H4 (cell line): ENCODE measurements at regions not wholly inside any gene's neighbourhood (a gene's known extent, or its start where the extent isn't known, plus 50 kb on each side); places are given as distances from the start of the nearest gene placed in this dataset.
A peak's percentile ranks its signal among the peaks of the same experiment; 100 is the strongest.
"Not testable (repeated sequence)": the region's sequence is repeated elsewhere in the genome, so short reads cannot be mapped to it uniquely, and the experiment has no call there.

Experiments
- DNase-seq: peaks from one replicate; pipeline ENCODE4 v3.0.0-alpha.2; 2015; ENCODE audit warnings: low spot score

DNA sequence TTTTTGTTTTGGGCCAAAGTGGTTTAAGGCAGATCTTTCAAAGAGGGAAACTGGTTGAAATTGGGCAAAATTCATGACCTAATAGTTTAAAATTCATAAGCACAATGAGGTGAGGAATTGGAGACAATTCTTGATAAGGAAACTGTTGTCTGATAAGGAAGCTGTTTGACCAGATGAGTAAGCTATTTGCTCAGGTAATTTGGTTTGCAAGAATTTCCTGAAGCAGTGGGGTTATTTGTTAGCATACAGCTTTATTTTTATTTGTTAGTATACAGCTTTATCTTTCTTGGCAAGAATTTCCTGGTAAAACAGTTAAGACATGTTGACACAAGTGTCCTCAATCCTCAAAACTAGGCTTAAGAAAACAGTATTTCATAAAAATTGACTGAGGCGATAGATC, 559.0 kb downstream of the GALC start:
- DNase-seq = no peak

DNA sequence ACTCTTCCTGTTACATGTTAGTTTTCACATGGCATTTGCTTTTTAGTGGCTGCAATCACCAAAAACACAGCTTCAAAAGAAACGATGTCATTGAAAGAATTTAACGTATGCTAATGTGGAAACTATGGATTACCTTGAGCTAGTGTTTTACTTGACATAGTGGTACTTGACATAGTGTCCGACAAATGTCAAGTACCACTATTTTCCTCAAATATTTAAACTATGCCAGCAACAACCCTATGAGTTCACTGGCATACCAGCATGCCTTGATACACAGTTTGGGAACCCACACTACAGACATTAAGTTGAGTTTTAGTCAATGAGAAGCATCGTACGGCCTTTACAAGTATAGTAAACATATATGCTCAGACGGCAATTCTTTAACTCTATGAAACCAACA, 560.3 kb downstream of the GALC start:
- DNase-seq = no peak

DNA sequence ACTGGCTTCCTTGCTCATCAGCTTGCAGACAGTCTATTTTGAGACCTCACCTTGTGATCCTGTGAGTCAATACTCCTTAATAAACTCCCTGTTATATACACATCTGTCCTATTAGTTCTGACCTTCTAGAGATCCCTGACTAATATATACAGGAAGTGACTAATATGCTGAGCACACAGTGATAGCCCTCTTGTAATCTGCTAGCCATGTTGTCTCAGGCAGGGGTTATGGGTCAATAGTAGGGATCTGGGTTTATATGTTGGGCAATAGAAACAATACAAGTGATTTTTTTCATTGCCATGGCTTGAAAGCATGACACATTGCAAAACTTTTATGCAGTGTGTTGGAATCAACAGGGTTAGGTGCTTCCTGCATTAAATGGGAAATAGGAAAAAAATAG, 562.2 kb downstream of the GALC start:
- DNase-seq = no peak

DNA sequence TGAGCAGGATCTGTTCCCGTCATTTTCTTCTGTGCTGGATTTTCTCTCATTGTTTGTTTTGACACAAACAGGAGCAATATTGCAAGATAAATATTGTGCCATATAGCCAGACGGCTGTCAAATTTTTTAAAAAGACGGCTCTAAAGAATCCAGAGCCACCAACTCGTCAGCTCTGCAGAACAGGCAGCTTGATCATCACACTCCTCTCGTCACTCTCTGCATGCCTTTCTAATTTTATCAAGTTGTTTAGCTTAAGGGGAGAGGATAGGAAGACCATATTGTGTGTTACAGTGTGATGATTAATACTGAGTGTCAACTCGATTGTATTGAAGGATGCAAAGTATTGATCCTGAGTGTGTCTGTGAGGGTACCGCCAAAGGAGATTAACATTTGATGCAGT, 562.8 kb downstream of the GALC start:
- no peak for DNase-seq

DNA sequence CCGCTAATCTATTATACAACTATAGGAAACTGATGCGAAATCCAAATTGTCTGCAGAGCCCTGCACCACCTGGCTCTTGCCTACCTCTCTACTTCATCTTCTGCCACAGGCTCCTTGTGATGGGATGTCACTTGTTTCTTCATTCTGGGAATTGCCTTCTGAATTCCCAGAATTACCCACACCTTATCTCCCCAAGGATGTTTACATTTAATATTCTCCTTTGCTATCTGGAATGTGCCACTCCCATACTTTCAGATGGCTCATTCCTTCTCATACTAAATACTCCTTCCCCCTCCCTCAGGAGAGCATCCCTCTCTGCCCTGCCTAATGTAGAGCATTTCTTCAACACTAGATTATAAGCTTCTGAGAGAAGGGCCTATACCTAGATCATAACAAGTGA, 573.1 kb downstream of the GALC start:
- no peak for DNase-seq

DNA sequence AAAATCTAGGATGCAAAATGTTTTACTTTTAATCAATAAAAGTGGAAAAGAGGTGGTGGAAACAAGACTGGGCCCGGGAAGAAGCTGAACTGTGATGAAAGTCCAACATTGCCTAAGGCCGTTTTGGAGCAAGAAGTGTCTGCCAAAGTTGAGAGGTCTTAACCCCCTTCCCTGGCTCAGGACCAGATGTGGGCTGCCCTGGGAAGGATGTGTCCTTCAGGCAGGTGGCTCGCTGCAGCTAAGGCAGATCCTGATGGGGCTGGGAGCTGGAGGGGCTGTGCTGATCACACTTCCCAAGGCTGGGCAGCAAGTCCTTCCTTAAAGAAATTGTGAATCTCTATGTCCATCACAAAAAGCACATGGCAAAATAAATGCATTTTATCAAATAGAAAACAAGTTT, 581.6 kb downstream of the GALC start:
- no peak for DNase-seq

DNA sequence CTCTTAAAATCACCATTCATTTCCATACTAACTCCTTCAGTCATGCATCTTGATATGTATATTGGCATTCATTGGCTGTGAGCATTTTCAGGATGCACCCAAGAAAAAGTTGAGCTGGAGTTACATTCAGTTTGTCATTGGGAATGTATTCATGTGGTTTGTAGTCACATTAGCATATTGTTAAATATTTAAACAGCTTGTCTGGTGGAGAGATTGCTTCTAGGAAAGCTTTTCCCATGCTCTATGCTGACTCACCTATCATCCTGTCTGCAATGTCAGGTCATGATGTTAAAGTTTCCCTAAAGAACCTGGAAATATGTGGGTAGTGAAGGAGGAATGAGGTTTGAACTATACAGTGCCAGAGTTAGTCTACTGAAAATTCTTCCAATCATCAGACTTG, 583.6 kb downstream of the GALC start:
- no peak for DNase-seq

DNA sequence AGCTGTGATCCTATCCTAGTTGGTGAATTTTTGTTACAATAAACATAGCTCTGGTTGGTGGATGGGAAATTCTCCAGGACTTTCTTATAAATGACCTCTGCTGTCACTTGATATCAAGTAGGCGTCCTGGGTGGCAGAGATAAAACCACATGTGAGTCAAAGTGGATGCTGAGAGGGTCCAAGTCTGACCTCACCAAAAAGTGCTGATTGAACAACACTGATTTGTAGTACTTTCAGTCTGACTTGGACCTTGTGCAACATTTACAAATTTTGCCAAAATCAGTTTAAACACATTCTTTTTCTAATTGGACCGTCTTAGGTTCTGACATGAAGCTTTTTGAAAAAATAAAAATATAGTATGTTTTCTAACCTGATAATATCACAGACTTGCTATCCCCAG, 585.6 kb downstream of the GALC start:
- DNase-seq = no peak

DNA sequence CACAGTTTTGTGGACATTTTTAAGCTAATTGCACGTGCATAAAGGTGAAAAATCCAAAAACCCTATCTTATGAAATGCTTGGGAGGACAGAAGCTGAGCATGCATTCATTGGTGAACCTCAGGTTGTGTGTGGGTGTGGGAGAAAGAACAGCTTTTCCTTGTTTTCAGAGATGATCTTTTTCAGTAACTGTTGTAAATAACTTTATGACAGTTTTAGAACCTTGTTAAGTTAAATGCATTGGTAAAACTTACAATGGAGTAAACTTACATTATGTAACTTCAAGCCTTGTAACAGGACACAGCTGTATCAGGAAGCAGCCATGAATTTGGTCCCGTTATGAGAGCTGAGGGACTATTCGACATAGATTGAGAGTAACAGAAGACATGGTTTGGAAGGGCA, 587.4 kb downstream of the GALC start:
- no peak for DNase-seq

DNA sequence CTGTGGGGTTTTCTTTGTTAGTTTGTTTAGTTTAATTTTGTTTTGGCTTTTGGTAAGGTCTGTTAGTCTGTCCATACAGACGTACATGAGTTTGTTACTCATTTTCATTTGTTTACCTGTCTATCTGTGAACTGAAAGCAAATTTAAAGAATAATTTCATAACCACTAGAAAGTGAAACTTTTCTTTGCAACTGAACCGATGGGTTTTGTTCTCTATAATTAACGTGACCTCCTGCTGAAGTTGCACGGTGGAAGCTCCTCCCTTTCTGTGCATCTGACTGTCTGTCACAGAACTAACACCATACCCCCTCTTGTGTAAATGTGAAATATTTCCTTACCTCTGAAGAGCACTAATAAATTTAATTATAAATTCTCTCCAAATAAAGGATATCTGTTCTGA, 595.5 kb downstream of the GALC start:
- DNase-seq = peak; percentile 7

DNA sequence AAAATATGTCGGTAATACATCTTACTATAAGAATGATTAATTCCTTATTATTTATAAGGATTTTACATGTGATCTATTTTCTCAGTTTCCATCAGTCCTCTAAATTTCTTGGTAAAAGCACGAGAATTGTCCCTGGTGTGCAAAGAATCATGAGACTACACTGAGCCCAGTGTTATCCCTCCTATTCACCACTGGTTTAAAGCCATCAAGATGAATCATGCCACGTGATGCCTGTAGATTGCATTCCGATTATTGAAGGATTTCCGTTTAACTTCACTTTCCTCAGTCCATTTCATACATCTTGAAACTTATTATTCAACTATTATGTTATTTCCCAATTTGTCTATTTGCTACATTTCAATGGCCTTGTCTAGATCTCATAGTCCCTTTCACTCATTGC, 601.9 kb downstream of the GALC start:
- no peak for DNase-seq

DNA sequence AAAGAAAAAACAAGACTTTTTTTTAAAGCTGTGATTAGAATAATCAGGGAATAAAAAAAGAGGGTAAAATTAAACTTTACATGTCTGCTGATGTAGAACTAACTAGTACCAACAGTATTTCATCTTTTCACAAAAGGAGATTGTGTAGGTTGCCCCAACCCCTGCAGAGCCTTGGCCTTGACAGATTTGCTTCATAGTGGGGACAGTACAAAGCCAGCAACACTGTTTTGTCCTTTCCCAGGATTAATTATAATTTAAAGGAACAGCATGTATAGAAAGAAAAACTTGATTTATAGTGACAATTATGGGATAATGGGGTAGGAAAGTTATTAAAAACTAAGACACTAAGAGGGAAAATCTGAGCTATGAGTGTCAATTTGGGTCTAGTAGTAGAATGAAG, 604.0 kb downstream of the GALC start:
- no peak for DNase-seq

DNA sequence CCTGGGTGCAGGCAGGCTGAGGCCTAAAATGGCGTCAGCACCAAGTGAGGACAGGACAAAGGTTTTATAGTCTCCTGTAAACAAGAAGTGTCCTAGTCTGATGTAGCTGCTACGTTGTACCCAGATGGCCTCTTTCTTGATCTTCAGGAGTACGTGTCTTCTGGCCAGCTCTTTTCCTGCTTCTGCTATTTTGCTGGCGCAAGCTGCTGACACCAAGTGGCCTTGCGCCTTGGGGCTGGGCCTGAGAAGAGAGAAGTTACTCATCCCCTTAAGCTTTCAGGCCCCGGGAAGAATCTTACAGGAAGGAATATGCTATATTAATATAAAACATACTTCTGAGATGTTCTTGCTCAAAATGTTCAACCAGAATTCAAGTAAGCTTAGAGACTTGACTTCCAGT, 605.2 kb downstream of the GALC start:
- no peak for DNase-seq

DNA sequence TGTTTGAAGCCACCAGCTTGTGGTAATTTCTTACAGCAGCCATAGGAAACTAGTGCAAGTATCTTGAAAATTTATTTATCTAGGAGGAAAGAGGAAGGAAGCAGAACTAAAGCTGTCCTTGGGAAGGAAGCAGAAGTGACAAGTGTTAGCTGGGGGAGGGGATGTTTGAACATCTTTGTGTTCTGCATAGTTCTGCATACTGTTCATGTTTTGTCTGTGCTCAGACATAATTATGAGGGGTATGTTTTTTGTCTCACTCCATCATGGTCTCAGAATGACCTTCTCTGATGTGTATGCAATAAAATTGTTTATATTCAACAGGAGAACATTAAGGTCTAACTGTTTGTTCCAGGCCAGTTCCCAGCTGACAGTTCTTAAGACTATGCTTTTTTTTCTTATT, 606.5 kb downstream of the GALC start:
- DNase-seq = no peak

DNA sequence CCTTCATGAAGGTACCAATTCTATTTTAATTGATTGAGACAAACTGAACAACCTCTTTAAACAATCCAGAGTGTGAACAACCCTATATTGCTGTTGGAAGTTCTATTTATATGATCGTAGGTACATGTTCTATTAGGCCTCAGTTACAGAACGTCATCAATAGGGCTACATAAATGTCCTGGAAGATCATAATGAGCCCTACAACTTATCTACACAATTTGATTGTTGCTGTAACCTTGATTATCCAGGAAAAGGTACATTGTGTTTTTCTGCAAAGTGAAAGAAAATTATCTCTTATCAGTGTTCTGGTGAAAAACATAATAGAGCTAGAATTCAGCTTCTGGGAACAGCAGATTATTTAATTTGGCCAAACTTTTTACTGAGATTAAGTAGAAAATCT, 612.9 kb downstream of the GALC start:
- no peak for DNase-seq

DNA sequence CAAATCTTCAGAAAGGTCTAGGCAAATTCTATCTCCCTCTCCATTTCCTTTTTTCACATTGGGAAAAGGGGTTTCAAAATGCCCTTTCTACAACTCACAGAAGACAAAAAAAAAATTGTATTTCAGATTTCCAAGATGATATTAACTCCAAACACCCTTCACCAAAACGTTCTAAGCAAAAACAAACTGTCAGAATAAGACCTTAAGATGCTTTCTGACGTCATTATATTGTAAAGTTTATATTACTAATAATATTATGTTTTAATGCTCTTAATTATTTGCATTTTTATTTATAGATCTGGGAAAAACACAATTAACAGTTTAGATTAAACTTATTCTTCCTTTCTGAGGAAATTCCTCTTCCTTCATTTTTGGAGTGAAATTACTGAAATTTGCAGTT, 624.2 kb downstream of the GALC start:
- no peak for DNase-seq

DNA sequence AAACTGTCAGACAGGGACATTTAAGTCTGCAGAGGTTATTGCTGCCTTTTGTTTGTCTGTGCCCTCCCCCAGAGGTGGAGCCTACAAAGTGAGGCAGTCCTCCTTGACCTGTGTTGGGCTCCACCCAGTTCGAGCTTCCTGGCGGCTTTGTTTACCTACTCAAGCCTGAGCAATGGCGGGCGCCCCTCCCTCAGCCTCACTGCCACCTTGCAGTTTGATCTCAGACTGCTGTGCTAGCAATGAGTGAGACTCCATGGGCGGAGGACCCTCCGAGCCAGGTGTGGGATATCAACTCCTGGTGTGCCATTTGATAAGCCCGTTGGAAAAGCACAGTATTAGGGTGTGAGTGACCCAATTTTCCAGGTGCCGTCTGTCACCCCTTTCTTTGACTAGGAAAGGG, 632.7 kb downstream of the GALC start:
- DNase-seq = not testable (repeated sequence)

DNA sequence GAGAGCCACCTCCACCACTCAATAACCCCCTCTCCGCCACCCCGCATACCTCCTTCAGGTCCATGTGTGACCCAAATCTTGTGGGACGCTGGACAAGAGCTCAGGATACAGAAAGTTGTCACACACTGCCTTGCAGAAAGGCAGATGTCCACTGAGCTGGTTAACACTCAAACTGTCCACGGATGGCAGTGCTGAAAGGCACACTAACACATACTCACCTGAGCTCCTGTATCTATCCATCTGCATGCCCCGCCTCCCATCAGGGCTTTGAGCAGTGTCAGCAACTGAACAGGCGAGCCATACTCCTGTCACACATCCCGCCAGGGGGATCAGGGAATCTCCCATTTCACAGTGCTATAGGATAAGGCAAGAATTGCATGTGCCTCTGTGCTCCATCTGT, 642.0 kb downstream of the GALC start:
- no peak for DNase-seq

DNA sequence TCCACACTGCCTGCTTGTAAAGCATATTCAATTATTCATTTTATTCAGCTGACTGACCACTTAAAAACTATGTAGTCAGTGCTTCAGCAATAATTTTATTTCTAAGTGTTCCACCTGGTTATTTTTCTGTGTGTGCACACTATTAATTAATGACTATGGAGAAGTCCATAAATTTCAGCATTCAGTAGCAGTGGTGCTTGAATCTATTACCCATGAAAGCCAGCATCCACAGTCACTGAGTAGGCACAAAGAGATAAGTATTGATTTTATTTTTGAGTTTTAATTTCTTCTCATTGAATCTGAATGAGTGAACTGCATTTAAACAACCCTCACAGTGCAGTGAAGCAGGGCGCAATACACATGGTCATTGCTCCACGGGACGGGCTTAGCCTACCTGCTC, 643.1 kb downstream of the GALC start:
- no peak for DNase-seq

DNA sequence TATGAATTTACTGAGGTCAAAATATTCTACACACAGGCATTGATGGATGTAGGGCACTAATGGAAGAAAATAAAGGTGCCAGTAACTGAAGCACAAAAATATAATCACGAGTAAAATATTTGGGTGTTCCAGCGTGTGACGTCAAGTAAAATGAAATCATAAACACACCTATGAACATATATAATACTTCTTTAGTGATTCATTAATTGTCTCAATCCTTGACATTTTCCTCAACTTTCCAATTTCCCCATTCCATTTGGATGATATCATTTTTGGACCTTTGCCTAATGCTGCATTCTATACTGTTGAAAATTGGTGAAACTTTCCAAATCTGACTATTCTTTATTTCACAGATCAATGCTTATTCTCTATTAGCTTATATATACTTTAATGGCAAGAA, 649.3 kb downstream of the GALC start:
- no peak for DNase-seq

DNA sequence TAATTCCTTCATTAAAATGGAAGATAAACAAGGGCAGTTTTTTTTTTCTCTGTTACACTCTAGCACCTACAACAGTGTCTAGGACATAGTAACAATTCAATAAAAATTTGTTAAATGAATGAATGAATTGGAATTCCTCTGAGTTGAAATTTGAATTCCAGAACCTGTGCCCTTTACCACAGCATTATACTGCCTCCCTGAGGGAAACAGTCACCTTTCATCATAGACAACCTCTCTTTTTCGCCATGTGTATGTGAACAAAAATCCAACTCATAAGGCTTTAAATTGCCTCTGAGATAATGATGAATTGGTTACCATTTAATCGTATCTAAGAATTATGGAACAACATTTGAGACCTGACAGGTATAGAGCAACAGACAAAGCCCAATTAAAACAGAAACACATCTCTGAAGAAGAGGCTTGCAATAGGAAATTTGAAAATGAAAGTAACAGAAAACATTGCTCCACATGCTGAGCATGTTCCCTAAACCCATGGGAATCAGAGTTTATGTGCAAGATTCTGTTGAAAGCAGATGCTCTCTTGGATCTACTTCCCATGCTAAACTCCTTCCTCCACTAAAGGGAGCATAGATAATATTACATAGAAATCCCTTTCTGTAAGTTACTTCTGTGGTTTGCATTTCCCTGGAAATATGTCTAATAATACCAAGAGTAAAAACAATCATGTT, 657.8 kb downstream of the GALC start:
- DNase-seq = no peak

DNA sequence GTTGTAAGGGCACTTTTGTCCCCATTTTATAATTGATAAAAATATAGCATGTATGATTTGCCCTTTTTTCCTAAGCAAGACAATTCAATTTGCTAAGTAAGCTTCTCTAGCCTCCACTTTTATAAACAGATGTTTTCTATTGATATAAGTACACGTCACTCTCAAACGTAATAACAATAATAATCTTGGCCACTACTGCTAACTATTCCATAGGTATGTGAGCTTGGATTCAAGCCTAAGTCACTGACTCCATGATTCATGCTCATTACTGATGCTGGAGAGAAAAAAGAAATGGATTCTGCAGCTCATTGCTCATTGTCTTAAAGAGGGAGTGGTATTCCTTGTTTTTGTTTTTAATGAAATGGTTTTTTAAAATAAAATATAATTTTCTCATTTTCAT, 661.0 kb downstream of the GALC start:
- no peak for DNase-seq

DNA sequence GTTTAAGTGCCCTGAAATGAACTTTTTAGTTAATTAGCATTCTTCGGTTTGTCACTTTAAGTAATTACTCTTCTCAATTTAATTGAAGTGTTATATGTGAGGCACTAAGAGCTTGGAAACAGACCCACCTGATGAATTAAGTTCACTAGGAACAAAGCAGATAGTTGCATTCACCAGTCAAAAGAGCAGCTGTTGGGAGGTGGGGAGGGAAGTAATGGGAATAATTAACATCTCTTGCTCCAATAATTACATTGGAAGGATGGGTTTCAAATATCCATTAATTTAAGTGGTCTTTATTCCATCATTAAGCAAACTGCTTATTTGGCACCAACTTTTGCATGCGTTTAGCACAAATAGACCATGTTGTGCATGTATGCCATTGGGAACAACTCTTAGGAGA, 667.2 kb downstream of the GALC start:
- DNase-seq = no peak

DNA sequence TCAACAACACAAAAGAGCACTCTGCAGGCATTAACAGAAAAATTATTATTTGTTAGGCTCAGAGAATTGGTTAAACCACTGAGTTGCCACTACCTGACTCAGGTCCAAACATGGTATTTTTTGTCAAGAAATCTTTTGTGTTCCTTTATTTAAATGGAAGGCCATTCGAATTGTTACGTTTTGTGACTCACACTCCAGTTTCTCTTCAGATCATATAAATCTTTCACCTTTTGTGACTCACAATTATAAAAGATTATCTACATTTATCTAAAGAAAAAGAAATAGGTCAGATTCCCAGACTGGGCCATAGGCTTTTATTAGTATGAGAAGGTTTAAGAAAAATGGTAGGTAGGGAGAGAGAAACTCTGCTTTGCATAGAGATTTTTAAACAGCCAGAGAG, 669.8 kb downstream of the GALC start:
- no peak for DNase-seq

DNA sequence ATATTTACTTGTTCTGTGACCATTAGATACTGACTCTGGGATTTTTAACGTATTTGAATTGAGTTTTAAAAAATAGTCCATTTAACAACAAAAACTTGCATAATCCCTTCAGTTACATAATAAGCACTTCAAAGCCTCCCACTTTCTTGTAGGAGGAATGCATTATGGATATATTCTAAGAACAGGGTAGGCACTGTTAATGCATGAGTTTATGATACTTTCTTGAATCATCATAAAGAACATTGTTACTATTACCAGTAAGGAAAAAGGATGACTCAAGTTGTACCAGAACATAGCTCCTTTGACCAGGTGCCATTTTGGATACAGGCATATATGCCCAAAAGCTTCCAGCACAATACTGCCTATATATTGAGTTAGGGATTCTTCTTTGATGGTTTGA, 671.4 kb downstream of the GALC start:
- no peak for DNase-seq
